ENCODE measurements at regions not wholly inside any gene's neighbourhood (a gene's known extent, or its start where the extent isn't known, plus 50 kb on each side); places are given as distances from the start of the nearest gene placed in this dataset.

DNA sequence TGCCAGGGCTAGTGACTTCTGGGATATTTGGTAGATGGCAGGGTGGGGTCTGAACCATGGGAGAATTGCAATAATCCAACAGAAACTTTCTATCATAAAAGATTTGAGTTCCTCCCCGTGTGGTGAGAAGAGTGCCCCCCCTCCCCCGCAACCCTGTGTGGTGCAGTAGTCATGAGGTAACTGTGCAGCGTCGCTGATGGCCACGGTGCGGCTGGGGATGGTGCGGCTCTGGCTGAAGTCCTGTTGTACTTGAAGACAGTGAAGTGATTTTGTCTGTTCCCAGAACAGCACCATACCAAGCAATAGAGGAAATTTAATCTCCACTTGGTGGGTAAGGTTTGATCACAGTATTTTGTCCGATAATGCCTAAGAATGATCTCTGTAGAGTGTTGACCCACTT lies 654.8 kb upstream of the POU3F2 start:
- TF ChIP-seq, protein P1, sequence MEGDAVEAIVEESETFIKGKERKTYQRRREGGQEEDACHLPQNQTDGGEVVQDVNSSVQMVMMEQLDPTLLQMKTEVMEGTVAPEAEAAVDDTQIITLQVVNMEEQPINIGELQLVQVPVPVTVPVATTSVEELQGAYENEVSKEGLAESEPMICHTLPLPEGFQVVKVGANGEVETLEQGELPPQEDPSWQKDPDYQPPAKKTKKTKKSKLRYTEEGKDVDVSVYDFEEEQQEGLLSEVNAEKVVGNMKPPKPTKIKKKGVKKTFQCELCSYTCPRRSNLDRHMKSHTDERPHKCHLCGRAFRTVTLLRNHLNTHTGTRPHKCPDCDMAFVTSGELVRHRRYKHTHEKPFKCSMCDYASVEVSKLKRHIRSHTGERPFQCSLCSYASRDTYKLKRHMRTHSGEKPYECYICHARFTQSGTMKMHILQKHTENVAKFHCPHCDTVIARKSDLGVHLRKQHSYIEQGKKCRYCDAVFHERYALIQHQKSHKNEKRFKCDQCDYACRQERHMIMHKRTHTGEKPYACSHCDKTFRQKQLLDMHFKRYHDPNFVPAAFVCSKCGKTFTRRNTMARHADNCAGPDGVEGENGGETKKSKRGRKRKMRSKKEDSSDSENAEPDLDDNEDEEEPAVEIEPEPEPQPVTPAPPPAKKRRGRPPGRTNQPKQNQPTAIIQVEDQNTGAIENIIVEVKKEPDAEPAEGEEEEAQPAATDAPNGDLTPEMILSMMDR (IDR thresholded peaks at IDR 0.05; ENCODE audit: control insufficient read depth, extremely low read depth, insufficient read depth) = no peak
- no peak overlapping the region for H3K4me3 ChIP-seq (ENCODE audit: low read depth, low read length)
- no peak for DNase-seq (ENCODE audit: low read depth)

DNA sequence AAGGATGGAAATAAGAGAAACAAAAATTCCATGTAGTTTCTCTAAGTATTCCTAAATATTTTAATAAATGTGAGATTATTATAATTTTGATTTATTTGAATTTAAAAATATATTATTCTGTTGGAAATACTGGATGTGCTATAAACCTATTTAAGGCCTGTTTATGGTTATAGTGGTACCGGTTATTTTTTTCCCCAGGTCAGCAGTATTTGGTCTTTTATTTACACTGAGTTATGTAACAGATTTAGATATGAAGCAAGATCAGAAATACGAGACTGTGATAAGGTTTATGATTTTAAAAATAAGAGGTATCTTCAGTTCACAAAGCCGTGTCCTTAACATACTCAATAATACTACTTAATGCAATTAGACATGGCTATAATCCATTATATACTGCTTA lies 634.3 kb upstream of the POU3F2 start:
- TF ChIP-seq, protein P1 (IDR thresholded peaks at IDR 0.05; ENCODE audit: control insufficient read depth, extremely low read depth, insufficient read depth) = no peak
- DNase-seq (ENCODE audit: low read depth) = no peak
- H3K4me3 ChIP-seq (ENCODE audit: low read depth, low read length) = no peak overlapping the region

DNA sequence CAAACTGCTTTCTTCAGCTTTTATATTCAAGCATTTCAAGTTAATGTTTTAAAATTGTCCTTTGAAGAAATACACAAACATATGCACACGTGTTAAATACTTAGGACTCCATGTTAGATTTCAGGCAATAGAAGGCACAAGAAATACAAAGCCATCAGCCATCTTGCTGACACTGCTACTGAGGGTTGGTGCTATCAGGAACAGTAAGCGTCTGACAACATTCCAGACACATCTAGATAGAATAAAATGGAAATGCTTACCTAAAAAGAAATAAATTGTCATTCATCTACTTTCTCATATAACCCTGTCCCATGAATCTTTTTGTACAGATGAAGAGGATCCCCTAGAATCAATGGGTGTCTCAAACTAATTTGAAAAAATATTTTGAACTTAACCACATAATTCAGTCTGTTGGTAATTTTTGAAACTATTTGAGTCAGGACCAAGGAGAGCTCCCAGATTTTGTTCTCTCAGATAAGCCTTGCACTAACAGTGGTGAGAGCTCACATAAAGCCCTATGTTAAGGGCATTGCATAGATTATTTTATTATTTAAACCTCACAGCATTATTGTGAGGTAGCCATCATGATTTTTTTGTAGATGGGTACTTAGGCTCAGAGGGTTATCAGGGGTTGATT lies 631.1 kb upstream of the POU3F2 start:
- TF ChIP-seq, protein P1 (IDR thresholded peaks at IDR 0.05; ENCODE audit: control insufficient read depth, extremely low read depth, insufficient read depth) = no peak
- no peak for DNase-seq (ENCODE audit: low read depth)
- H3K4me3 ChIP-seq (ENCODE audit: low read depth, low read length) = no peak overlapping the region

DNA sequence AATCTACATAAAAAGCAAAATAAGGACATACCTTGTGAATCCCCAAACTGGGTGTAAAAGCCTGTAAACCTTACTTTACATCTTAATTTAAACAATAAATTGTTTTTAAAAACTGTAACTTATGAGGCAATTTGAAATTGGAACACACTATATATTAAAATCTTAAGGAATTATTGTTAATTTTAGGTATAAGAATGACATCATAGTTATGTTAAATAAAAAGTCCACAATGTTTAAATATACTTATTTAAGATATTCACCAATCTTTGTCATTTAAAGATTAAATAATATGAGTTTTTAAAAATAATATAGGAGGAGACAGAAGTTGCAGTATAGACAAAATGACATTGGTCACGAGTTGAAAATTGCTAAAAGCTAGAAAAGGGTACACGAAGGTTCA lies 621.9 kb upstream of the POU3F2 start:
- TF ChIP-seq, protein P1 (IDR thresholded peaks at IDR 0.05; ENCODE audit: control insufficient read depth, extremely low read depth, insufficient read depth) = no peak
- DNase-seq (ENCODE audit: low read depth) = no peak
- no peak overlapping the region for H3K4me3 ChIP-seq (ENCODE audit: low read depth, low read length)

DNA sequence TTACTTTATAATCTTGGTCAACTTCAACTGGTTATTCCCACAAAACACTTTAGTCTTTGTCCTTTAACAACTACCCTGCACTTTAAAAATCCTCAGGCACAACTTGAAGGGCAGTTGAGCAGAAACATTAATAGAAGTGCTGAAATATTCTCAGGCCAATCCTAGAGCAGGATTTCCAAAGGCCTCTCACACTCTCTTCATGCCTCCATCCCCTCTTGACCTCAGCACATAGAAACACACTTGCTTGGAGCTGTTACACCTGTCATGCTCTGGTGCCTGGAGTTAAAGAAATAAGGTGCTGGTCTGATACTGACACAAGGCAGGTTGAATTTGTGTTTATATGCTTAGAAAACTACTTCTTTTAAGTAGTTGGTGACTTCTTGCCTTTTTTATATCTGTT lies 618.8 kb upstream of the POU3F2 start:
- TF ChIP-seq, protein P1 (IDR thresholded peaks at IDR 0.05; ENCODE audit: control insufficient read depth, extremely low read depth, insufficient read depth) = no peak
- no peak overlapping the region for H3K4me3 ChIP-seq (ENCODE audit: low read depth, low read length)
- no peak for DNase-seq (ENCODE audit: low read depth)

DNA sequence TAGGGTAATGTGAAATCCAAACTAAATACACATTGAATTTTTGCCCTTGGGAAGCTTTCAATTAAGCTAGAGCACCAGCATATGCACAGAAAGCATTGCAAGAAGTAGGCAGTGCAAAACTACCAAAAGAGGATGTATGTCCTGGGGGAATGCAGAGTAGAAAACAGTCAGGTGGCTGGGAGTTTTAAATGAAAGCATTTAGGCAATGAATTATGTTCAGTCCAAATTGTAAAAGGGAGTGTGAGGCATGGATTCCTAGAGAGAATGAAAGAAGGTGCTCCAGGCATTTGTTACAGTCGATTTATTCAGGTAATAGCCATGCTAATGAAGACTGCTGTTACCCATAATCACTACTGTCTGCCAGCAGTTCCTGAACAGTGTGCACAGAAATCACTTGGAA lies 604.1 kb upstream of the POU3F2 start:
- no peak overlapping the region for H3K4me3 ChIP-seq (ENCODE audit: low read depth, low read length)
- no peak for DNase-seq (ENCODE audit: low read depth)
- TF ChIP-seq, protein P1 (IDR thresholded peaks at IDR 0.05; ENCODE audit: control insufficient read depth, extremely low read depth, insufficient read depth) = no peak

DNA sequence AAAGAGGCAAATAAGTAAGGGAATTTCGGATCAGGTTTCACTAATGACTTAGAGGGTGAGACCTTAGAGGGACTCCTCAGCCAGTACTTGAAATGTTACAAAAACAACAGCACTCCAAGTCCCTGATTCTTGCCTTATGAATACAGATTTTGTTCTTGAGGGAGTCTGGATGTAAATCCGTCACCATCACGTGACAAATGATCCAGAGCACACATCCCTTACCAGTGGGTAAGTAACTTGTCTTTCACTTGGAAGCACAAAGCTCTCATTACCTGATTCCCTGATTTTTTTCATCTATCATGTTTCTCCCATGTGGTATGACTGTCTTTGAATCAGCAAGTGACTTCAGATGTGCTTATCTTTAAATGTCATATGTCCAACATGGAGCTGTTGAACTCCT lies 595.3 kb upstream of the POU3F2 start:
- DNase-seq (ENCODE audit: low read depth) = no peak
- TF ChIP-seq, protein P1 (IDR thresholded peaks at IDR 0.05; ENCODE audit: control insufficient read depth, extremely low read depth, insufficient read depth) = no peak
- H3K4me3 ChIP-seq (ENCODE audit: low read depth, low read length) = no peak overlapping the region
